ENCODE measurements at regions not wholly inside any gene's neighbourhood (a gene's known extent, or its start where the extent isn't known, plus 50 kb on each side); places are given as distances from the start of the nearest gene placed in this dataset.

DNA sequence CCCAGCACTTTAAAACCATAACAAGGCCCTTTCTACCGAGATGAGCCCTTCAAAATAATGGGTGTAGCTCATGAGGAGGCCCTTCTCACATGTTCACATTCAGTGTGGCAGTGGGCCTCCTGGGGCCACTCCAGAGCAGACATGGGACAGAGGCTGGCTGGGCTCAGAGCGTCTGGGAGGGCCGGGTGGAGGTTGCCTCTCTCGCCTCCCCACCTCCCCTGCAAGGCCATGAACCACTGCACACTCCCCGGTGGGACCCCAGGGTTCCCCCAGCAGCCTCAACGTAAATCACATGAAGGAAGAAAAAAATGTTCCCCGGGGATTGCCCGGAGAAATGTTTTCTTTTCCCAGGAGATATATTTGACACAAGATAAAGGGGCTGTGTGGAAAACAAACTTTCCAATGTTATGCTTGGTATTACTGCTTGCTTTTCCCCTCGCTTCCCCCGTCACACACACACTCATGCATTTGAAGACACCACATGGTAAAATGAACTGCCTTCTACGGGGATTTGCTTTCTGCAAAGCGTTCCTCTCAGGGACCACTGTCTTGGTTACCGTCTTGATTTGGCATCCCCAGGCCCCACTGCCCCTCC is 190.7 kb upstream of the CCND2 start:
- TF ChIP-seq, protein P1, sequence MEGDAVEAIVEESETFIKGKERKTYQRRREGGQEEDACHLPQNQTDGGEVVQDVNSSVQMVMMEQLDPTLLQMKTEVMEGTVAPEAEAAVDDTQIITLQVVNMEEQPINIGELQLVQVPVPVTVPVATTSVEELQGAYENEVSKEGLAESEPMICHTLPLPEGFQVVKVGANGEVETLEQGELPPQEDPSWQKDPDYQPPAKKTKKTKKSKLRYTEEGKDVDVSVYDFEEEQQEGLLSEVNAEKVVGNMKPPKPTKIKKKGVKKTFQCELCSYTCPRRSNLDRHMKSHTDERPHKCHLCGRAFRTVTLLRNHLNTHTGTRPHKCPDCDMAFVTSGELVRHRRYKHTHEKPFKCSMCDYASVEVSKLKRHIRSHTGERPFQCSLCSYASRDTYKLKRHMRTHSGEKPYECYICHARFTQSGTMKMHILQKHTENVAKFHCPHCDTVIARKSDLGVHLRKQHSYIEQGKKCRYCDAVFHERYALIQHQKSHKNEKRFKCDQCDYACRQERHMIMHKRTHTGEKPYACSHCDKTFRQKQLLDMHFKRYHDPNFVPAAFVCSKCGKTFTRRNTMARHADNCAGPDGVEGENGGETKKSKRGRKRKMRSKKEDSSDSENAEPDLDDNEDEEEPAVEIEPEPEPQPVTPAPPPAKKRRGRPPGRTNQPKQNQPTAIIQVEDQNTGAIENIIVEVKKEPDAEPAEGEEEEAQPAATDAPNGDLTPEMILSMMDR (conservative IDR thresholded peaks at IDR 0.05; ENCODE audit: low read length) = no peak
- TF ChIP-seq EZH2phosphoT487 (IDR thresholded peaks at IDR 0.05; ENCODE audit: borderline replicate concordance, low read depth, low read length) = no peak
